ENCODE measurements at regions not wholly inside any gene's neighbourhood (a gene's known extent, or its start where the extent isn't known, plus 50 kb on each side); places are given as distances from the start of the nearest gene placed in this dataset.
A peak's percentile ranks its signal among the peaks of the same experiment; 100 is the strongest.

DNA sequence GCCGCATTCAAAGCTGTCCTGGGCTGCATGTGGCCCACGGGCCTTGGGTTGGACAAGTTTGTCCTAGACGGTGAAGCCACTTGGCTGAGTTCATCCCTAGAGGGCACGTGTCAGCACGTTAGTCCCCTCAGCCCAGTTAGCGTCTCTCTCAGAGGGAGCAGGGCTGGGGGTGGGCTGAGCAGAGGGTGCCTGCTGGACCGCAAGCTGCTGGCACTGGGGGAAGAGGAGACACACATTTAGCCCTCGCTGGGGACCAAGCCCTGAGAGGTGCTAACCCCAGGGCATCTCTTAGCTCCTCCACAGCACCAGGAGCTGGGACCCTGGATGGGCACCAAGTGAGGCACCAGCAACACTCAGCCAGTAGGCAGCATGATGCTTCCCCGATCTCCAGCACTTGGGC is 107.0 kb downstream of the SHANK2 start:
- H3K9me3 ChIP-seq = no peaks in the 10 kb centered on the region
- H3K27me3 ChIP-seq = no peaks in the 10 kb centered on the region
- no peak for DNase-seq
- H3K27ac ChIP-seq = no peak overlapping the region
- intact Hi-C loops (cut with DNase I) = loop anchor here in 1 of 2 donors (10.0 kb wide), 1 partner anchor 49 kb away; no protein-coding TSS in a partner anchor
- no peak for ATAC-seq
- 72% methylated on average over 3 of the region's 9 CpGs for WGBS (ENCODE audit: insufficient coverage, low coverage, low lambda C conversion rate, missing lambda C conversion rate)
- H3K36me3 ChIP-seq = no peaks in the 10 kb centered on the region
- no peak for TF ChIP-seq POLR2A (IDR thresholded peaks at IDR 0.05)
- TF ChIP-seq, protein P1, sequence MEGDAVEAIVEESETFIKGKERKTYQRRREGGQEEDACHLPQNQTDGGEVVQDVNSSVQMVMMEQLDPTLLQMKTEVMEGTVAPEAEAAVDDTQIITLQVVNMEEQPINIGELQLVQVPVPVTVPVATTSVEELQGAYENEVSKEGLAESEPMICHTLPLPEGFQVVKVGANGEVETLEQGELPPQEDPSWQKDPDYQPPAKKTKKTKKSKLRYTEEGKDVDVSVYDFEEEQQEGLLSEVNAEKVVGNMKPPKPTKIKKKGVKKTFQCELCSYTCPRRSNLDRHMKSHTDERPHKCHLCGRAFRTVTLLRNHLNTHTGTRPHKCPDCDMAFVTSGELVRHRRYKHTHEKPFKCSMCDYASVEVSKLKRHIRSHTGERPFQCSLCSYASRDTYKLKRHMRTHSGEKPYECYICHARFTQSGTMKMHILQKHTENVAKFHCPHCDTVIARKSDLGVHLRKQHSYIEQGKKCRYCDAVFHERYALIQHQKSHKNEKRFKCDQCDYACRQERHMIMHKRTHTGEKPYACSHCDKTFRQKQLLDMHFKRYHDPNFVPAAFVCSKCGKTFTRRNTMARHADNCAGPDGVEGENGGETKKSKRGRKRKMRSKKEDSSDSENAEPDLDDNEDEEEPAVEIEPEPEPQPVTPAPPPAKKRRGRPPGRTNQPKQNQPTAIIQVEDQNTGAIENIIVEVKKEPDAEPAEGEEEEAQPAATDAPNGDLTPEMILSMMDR (IDR thresholded peaks at IDR 0.05) = no peak
- H3K4me3 ChIP-seq = no peak overlapping the region
- no peaks in the 10 kb centered on the region for H3K4me1 ChIP-seq

DNA sequence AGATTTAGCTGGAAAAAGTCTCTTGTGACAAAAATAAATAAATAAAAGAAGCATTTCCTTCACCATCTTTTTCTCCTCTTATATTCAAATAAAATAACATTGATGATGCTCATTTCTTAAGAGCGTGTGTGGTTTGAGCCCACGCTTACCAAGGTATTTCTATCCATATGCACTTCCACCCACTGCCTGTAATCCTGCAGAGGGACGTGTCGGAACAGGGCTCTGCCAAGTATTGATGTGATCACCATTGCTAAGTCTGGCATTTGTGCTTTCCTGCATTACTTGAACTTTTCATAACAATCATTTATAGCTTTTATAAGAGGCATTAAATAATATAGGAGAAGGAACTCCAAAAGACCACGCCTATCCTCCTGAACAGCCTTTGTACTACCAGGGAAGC is 107.6 kb downstream of the SHANK2 start:
- H3K4me3 ChIP-seq = no peak overlapping the region
- ATAC-seq (no peak), DNase-seq (no peak)
- no peaks in the 10 kb centered on the region for H3K9me3 ChIP-seq
- intact Hi-C loops (cut with DNase I) = loop anchor here in 1 of 2 donors (10.0 kb wide), 1 partner anchor 50 kb away; no protein-coding TSS in a partner anchor
- H3K27me3 ChIP-seq = no peaks in the 10 kb centered on the region
- WGBS (ENCODE audit: insufficient coverage, low coverage, low lambda C conversion rate, missing lambda C conversion rate) = 73% methylated on average over 5 of the region's 5 CpGs
- no peak overlapping the region for H3K27ac ChIP-seq
- no peaks in the 10 kb centered on the region for H3K36me3 ChIP-seq
- peaks cover 0 to 6% (median under 1%) of the 10 kb centered on the region in 4 donors for H3K4me1 ChIP-seq
- no peak for TF ChIP-seq POLR2A (IDR thresholded peaks at IDR 0.05)
- TF ChIP-seq, protein P1 (IDR thresholded peaks at IDR 0.05) = no peak

DNA sequence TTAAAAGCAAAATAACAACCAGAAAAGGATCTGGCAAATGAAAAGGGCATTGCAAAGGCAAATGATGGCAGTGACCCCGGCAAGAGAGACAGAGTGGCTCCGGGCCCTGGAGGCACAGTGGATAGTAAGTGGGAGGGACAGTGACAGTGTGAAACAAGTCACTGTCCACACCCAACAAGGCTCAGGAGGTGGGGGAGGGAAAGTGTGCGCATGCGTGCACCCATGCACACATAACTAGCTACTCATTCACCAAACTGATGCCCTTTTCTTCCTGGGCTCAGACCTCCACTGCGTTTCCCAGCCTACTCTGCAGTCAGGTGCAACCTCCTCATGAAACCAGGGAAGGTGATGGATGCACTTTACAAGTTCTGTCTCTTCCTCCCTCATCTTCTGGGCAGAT is 108.4 kb downstream of the SHANK2 start:
- intact Hi-C loops (cut with DNase I) = loop anchor here in 1 of 2 donors (10.0 kb wide), 1 partner anchor 51 kb away; no protein-coding TSS in a partner anchor
- ATAC-seq = no peak
- H3K27me3 ChIP-seq = no peaks in the 10 kb centered on the region
- 90% methylated on average over 5 of the region's 5 CpGs for WGBS (ENCODE audit: insufficient coverage, low coverage, low lambda C conversion rate, missing lambda C conversion rate)
- TF ChIP-seq, protein P1 (IDR thresholded peaks at IDR 0.05) = no peak
- no peak for TF ChIP-seq POLR2A (IDR thresholded peaks at IDR 0.05)
- H3K36me3 ChIP-seq = no peaks in the 10 kb centered on the region
- peaks cover 0 to 11% (median 3%) of the 10 kb centered on the region in 4 donors for H3K4me1 ChIP-seq
- no peak for DNase-seq
- no peak overlapping the region for H3K27ac ChIP-seq
- H3K4me3 ChIP-seq = no peak overlapping the region
- no peaks in the 10 kb centered on the region for H3K9me3 ChIP-seq

DNA sequence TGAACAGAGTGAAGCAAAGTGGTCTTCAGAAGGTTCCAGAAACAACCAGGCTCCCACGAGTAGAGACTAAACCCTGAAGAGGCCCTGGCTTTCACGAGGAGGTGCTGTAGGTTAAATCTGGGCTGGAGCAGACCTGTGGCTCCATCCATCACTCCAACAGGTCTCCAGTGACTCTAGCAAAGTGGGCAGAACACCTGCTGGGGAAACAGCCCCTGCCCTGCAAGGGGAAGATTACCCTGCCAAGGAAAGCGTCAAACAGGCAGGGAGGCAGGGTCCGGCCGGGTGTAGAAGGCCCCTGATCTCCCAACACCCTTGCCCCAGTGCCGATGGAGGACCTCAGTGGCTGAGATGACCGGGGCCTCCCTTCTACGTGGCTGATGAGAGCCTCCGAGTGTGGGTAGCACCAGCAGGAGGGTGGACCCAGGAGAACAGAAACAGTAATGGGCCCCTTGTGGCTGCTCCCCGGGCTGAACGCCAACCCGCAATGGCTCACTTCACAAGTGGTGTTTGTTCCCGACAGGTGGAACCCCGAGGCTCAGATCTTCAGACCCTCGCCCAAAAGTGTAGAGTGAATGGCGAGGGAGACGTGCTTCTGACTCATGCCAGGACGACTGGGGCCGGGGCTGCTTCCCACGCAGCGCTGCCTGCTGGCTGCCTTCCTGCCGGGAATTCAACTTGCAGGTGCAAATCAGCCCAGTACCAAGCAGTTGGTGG is 112.0 kb downstream of the SHANK2 start:
- ATAC-seq (peak; percentile 23 to 40 (median 33)), DNase-seq (no peak)
- Histone ChIP-seq H3K27me3 (no peaks in the 10 kb centered on the region), H3K4me1 (peaks cover 0 to 11% (median 3%) of the 10 kb centered on the region in 4 donors), H3K27ac (peak overlapping the region in 1 of 3 donors; percentile 21), H3K9me3 (no peaks in the 10 kb centered on the region), H3K36me3 (no peaks in the 10 kb centered on the region), H3K4me3 (no peak overlapping the region)
- intact Hi-C loops (cut with DNase I) = loop anchor here in 1 of 2 donors (10.0 kb wide), 1 partner anchor 54 kb away; no protein-coding TSS in a partner anchor
- TF ChIP-seq POLR2A (IDR thresholded peaks at IDR 0.05) = no peak
- 20% methylated on average over 1 of the region's 22 CpGs for WGBS (ENCODE audit: insufficient coverage, low coverage, low lambda C conversion rate, missing lambda C conversion rate)

DNA sequence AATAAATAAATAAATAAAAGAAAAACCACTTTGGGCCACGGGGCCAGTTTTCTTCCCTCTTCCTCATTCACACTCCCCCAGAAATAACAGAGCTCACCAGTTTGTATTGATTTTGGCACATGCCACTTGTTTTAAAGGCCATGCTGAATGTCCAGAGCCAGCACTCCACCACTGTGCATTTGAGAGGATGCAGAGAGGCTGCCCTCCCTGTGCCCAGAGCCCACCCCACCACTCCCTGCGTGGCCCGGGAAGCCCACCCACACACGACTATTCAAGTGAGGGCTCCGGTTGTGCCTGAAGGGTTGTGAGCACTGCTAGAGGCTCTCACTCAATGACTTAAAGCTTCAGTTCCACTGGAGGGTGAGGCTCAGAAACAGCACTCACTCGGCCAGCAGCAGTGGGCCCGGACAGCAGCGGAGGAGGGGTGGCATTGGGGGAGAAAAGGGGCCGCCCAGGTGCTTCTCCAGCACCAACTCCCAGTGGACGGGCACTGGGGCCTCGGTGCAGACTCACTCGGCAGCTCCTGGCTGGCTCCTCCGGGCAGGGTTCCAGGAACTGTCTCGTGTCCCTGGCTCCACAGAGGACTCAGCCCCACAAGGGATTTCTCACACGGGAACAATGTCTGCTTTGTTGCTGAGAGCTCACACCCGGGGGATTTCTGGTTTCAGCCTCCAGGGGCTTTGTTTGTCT is 112.7 kb downstream of the SHANK2 start:
- Histone ChIP-seq H3K9me3 (no peaks in the 10 kb centered on the region), H3K4me3 (no peak overlapping the region), H3K4me1 (peaks cover 0 to 11% (median 3%) of the 10 kb centered on the region in 4 donors), H3K27ac (peak overlapping the region in 1 of 3 donors; percentile 21), H3K27me3 (no peaks in the 10 kb centered on the region), H3K36me3 (no peaks in the 10 kb centered on the region)
- no peak for TF ChIP-seq POLR2A (IDR thresholded peaks at IDR 0.05)
- TF ChIP-seq, protein P1 (IDR thresholded peaks at IDR 0.05) = no peak
- ATAC-seq (peak; percentile 89 to 96 (median 91)), DNase-seq (peak; percentile 83 to 85 (median 83))
- intact Hi-C loops (cut with DNase I) = loop anchor here in 1 of 2 donors (10.0 kb wide), 1 partner anchor 55 kb away; no protein-coding TSS in a partner anchor
- 11% methylated on average over 7 of the region's 16 CpGs for WGBS (ENCODE audit: insufficient coverage, low coverage, low lambda C conversion rate, missing lambda C conversion rate)
